ENCODE measurements at regions not wholly inside any gene's neighbourhood (a gene's known extent, or its start where the extent isn't known, plus 50 kb on each side); places are given as distances from the start of the nearest gene placed in this dataset.
A peak's percentile ranks its signal among the peaks of the same experiment; 100 is the strongest.

DNA sequence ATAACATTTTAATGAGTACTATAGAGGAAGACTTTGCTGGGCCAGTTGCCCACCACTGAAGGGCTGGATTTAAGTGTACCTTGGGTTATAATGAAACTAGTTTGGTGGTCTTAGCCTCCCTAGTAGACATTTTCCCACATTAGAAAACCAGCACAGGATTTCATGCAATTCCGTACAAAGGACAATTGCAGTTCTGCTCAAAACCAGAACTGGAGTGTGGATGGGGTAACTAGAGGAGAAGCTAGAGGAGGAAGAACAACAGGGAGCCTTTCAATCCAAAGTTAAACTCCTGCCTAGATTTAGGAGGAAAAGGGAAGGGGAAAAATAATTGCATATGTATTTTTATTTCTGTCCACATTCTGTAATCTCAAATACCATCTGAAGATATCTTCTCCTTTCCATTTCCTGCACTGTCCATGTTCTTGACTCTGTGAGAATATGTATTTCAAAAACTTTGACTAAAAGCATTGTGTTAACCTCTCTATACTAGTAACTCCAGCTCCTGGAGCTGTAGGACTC, 97.5 kb upstream of the SSBP2 start:
- no peaks in the 10 kb centered on the region for H3K36me3 ChIP-seq
- no peak overlapping the region for H3K27ac ChIP-seq
- H3K4me3 ChIP-seq: no peak overlapping the region
- H3K9me3 ChIP-seq (ENCODE audit: low read depth): no peaks in the 10 kb centered on the region
- peak; percentile 9 to 44 for DNase-seq (ENCODE audit: low read depth in 1 of 2, low spot score in 1 of 2)
- TF ChIP-seq, protein P1, sequence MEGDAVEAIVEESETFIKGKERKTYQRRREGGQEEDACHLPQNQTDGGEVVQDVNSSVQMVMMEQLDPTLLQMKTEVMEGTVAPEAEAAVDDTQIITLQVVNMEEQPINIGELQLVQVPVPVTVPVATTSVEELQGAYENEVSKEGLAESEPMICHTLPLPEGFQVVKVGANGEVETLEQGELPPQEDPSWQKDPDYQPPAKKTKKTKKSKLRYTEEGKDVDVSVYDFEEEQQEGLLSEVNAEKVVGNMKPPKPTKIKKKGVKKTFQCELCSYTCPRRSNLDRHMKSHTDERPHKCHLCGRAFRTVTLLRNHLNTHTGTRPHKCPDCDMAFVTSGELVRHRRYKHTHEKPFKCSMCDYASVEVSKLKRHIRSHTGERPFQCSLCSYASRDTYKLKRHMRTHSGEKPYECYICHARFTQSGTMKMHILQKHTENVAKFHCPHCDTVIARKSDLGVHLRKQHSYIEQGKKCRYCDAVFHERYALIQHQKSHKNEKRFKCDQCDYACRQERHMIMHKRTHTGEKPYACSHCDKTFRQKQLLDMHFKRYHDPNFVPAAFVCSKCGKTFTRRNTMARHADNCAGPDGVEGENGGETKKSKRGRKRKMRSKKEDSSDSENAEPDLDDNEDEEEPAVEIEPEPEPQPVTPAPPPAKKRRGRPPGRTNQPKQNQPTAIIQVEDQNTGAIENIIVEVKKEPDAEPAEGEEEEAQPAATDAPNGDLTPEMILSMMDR (IDR thresholded peaks at IDR 0.05; ENCODE audit: low read depth, low read length): no peak
- H3K27me3 ChIP-seq: no peaks in the 10 kb centered on the region
- peaks cover 34% of the 10 kb centered on the region for H3K4me1 ChIP-seq (ENCODE audit: low read depth)

DNA sequence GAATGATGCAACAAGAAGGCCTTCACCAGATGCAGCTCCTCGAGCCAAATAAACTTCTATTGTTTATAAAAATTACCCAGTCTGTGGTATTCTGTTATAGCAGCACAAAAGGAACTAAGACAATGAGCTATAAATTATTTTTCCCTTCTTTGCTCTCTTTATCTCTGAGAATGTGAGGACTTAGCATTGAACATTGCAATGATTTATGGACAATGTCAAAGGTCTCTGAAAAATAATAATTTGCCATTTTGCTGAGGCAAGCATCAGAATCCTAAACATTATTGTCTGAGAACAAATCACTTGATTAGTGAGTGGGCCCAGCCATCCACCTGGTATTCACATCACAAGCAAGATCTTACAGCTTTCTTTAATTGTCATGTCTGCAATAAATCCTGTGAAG, 95.4 kb upstream of the SSBP2 start:
- TF ChIP-seq, protein P1 (IDR thresholded peaks at IDR 0.05; ENCODE audit: low read depth, low read length): no peak
- Histone ChIP-seq H3K36me3 (no peaks in the 10 kb centered on the region), H3K27ac (no peak overlapping the region), H3K9me3 (ENCODE audit: low read depth) (no peaks in the 10 kb centered on the region), H3K4me1 (ENCODE audit: low read depth) (peaks cover 35% of the 10 kb centered on the region), H3K4me3 (no peak overlapping the region), H3K27me3 (no peaks in the 10 kb centered on the region)
- DNase-seq (ENCODE audit: low read depth in 1 of 2, low spot score in 1 of 2): no peak

DNA sequence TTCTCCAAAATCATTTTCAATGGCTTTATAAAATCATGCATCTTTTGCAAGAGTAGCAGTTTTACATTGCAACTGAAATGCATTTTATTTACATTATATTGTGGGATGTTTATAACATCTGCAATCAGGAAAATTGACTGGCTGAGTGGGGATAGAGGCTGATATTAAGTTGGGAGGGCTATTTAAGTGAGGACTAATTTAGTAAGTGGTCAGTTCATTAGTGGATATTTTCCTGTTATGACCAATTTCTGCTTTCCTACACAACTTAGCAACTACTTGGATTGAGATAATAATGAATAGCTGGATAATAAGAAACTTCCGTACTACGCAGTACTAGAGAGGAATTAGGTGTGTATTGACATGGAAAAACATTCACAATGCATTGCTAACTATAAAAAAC, 92.9 kb upstream of the SSBP2 start:
- no peak overlapping the region for H3K4me3 ChIP-seq
- TF ChIP-seq, protein P1 (IDR thresholded peaks at IDR 0.05; ENCODE audit: low read depth, low read length): no peak
- DNase-seq (ENCODE audit: low read depth in 1 of 2, low spot score in 1 of 2): no peak
- H3K36me3 ChIP-seq: no peaks in the 10 kb centered on the region
- H3K4me1 ChIP-seq (ENCODE audit: low read depth): peaks cover 14% of the 10 kb centered on the region
- no peaks in the 10 kb centered on the region for H3K9me3 ChIP-seq (ENCODE audit: low read depth)
- H3K27me3 ChIP-seq: no peaks in the 10 kb centered on the region
- no peak overlapping the region for H3K27ac ChIP-seq

DNA sequence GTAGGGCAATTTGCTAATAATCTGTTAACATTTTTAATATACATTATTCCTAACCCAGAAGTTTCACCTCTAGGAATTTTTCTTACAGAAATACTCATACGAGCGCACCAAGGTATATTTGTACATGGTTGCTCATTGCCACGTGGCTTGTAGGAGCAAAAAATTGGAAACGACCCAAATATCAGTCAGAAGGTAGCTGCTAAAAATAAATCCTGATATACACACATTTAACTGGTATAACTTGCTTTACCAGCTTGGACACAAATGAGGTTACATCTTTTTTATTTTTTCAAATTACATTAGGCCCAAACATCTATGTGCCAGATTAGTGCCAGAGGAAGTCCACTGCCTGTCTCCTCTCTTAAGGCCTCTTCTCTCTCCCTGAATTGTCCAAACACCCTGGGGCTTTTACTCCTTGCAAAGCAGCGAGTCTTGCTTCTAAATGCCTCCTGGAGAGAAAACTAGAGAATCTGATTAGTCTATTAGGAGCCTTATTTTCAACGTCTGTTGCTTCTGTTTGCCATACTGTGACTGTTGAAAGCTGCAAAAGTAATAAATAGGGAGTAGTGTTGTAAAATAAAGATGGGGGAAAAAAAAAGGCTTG, 92.0 kb upstream of the SSBP2 start:
- Histone ChIP-seq H3K9me3 (ENCODE audit: low read depth) (no peaks in the 10 kb centered on the region), H3K27me3 (no peaks in the 10 kb centered on the region), H3K4me1 (ENCODE audit: low read depth) (peaks cover 14% of the 10 kb centered on the region), H3K4me3 (no peak overlapping the region), H3K27ac (peak overlapping the region; percentile 46), H3K36me3 (no peaks in the 10 kb centered on the region)
- DNase-seq (ENCODE audit: low read depth in 1 of 2, low spot score in 1 of 2): no peak
- TF ChIP-seq, protein P1 (IDR thresholded peaks at IDR 0.05; ENCODE audit: low read depth, low read length): no peak

DNA sequence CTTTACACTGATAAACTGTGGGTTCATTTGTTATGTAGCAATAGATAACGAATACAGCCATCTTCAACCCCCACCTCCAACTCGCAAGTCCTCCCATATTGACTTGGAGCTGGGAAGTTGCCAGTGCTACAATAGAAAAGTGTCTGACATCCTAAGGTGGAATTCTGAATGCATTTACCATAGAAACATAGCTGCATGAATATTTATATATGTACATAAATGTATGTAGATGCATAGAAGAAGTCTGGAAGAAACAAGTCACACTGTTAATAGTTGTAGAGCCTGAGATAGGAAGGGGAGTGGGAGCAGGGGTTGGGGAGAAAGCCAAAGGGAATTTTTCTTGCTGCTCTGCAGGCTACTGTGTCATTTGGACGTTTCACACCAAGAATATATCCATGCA, 88.1 kb upstream of the SSBP2 start:
- no peaks in the 10 kb centered on the region for H3K27me3 ChIP-seq
- TF ChIP-seq, protein P1 (IDR thresholded peaks at IDR 0.05; ENCODE audit: low read depth, low read length): no peak
- no peaks in the 10 kb centered on the region for H3K9me3 ChIP-seq (ENCODE audit: low read depth)
- no peak overlapping the region for H3K4me3 ChIP-seq
- H3K4me1 ChIP-seq (ENCODE audit: low read depth): peaks cover 21% of the 10 kb centered on the region
- no peaks in the 10 kb centered on the region for H3K36me3 ChIP-seq
- no peak for DNase-seq (ENCODE audit: low read depth in 1 of 2, low spot score in 1 of 2)
- no peak overlapping the region for H3K27ac ChIP-seq
